ENCODE measurements at regions not wholly inside any gene's neighbourhood (a gene's known extent, or its start where the extent isn't known, plus 50 kb on each side); places are given as distances from the start of the nearest gene placed in this dataset.

- TF ChIP-seq CTCF (IDR thresholded peaks at IDR 0.05; ENCODE audit: insufficient read depth, low read depth, low read length): no peak
- H3K4me3 ChIP-seq (ENCODE audit: low read depth, low read length): no peak overlapping the region
Measured at GRCh38 chr10:108410236-108410635, 1245.7 kb upstream of the SORCS1 start.

GRCh38 chr10:108409306-108409705 is 1244.8 kb upstream of the SORCS1 start:
- DNase-seq (ENCODE audit: low read depth): no peak
- no peak overlapping the region for H3K4me3 ChIP-seq (ENCODE audit: low read depth, low read length)
- TF ChIP-seq CTCF (IDR thresholded peaks at IDR 0.05; ENCODE audit: insufficient read depth, low read depth, low read length): no peak

More at GRCh38 chr10:108410236-108410635, 1245.7 kb upstream of the SORCS1 start:
- DNase-seq (ENCODE audit: low read depth): no peak

GRCh38 chr10:108404155-108404554 is 1239.6 kb upstream of the SORCS1 start:
- DNase-seq (ENCODE audit: low read depth): no peak
- no peak overlapping the region for H3K4me3 ChIP-seq (ENCODE audit: low read depth, low read length)
- TF ChIP-seq CTCF (IDR thresholded peaks at IDR 0.05; ENCODE audit: insufficient read depth, low read depth, low read length): no peak

GRCh38 chr10:108399465-108399864 is 1235.0 kb upstream of the SORCS1 start:
- no peak for DNase-seq (ENCODE audit: low read depth)
- no peak for TF ChIP-seq CTCF (IDR thresholded peaks at IDR 0.05; ENCODE audit: insufficient read depth, low read depth, low read length)

GRCh38 chr10:108393089-108393488 is 1228.6 kb upstream of the SORCS1 start:
- no peak overlapping the region for H3K4me3 ChIP-seq (ENCODE audit: low read depth, low read length)
- no peak for DNase-seq (ENCODE audit: low read depth)
- TF ChIP-seq CTCF (IDR thresholded peaks at IDR 0.05; ENCODE audit: insufficient read depth, low read depth, low read length): no peak

More at GRCh38 chr10:108399465-108399864, 1235.0 kb upstream of the SORCS1 start:
- no peak overlapping the region for H3K4me3 ChIP-seq (ENCODE audit: low read depth, low read length)

GRCh38 chr10:108392286-108392685 is 1227.8 kb upstream of the SORCS1 start:
- no peak for TF ChIP-seq CTCF (IDR thresholded peaks at IDR 0.05; ENCODE audit: insufficient read depth, low read depth, low read length)
- no peak overlapping the region for H3K4me3 ChIP-seq (ENCODE audit: low read depth, low read length)
- DNase-seq (ENCODE audit: low read depth): peak; percentile 32

GRCh38 chr10:108388706-108389105 is 1224.2 kb upstream of the SORCS1 start:
- H3K4me3 ChIP-seq (ENCODE audit: low read depth, low read length): no peak overlapping the region
- no peak for DNase-seq (ENCODE audit: low read depth)
- TF ChIP-seq CTCF (IDR thresholded peaks at IDR 0.05; ENCODE audit: insufficient read depth, low read depth, low read length): no peak

All from fibroblast of villous mesenchyme (primary cell).